ENCODE measurements at regions not wholly inside any gene's neighbourhood (a gene's known extent, or its start where the extent isn't known, plus 50 kb on each side); places are given as distances from the start of the nearest gene placed in this dataset.

- Mint-ChIP-seq H3K4me1 (no peaks in the 10 kb centered on the region), H3K4me3 (no peak overlapping the region), H3K36me3 (peaks cover 3% of the 10 kb centered on the region), H3K9me3 (peaks cover 6% of the 10 kb centered on the region), H3K27me3 (no peaks in the 10 kb centered on the region), H3K27ac (no peak overlapping the region)
- DNase-seq (ENCODE audit: low spot score in 2 of 2) (no peak), ATAC-seq (ENCODE audit: low read depth) (no peak)
Observed at GRCh38 chr6:165758441-165758840, 95.4 kb upstream of the PDE10A start.

- H3K4me1 Mint-ChIP-seq, result no peaks in the 10 kb centered on the region
- peaks cover 3% of the 10 kb centered on the region for H3K36me3 Mint-ChIP-seq
- no peak overlapping the region for H3K4me3 Mint-ChIP-seq
- ATAC-seq (ENCODE audit: low read depth) (no peak), DNase-seq (ENCODE audit: low spot score in 2 of 2) (no peak)
- H3K27ac Mint-ChIP-seq, result no peak overlapping the region
- H3K27me3 Mint-ChIP-seq, result no peaks in the 10 kb centered on the region
- H3K9me3 Mint-ChIP-seq, result peaks cover 5% of the 10 kb centered on the region
Observed at GRCh38 chr6:165755583-165755982, 92.5 kb upstream of the PDE10A start.

GRCh38 chr6:165753506-165753905 is 90.5 kb upstream of the PDE10A start:
- no peak overlapping the region for H3K4me3 Mint-ChIP-seq
- H3K27me3 Mint-ChIP-seq, result no peaks in the 10 kb centered on the region
- peaks cover 4% of the 10 kb centered on the region for H3K4me1 Mint-ChIP-seq
- H3K27ac Mint-ChIP-seq, result no peak overlapping the region
- DNase-seq (ENCODE audit: low spot score in 2 of 2) (no peak), ATAC-seq (ENCODE audit: low read depth) (no peak)
- peaks cover 7% of the 10 kb centered on the region for H3K36me3 Mint-ChIP-seq
- peaks cover 11% of the 10 kb centered on the region for H3K9me3 Mint-ChIP-seq

- Mint-ChIP-seq H3K36me3 (peaks cover 3% of the 10 kb centered on the region), H3K4me1 (peaks cover 4% of the 10 kb centered on the region), H3K27ac (no peak overlapping the region), H3K9me3 (peaks cover 8% of the 10 kb centered on the region), H3K27me3 (no peaks in the 10 kb centered on the region), H3K4me3 (no peak overlapping the region)
- ATAC-seq (ENCODE audit: low read depth), result no peak
- no peak for DNase-seq (ENCODE audit: low spot score in 2 of 2)
Observed at GRCh38 chr6:165752451-165752850, 89.4 kb upstream of the PDE10A start.

GRCh38 chr6:165751486-165751885 is 88.4 kb upstream of the PDE10A start:
- ATAC-seq (ENCODE audit: low read depth) (no peak), DNase-seq (ENCODE audit: low spot score in 2 of 2) (no peak)
- no peak overlapping the region for H3K27ac Mint-ChIP-seq
- H3K36me3 Mint-ChIP-seq, result peaks cover 3% of the 10 kb centered on the region
- no peaks in the 10 kb centered on the region for H3K27me3 Mint-ChIP-seq
- H3K9me3 Mint-ChIP-seq, result peaks cover 8% of the 10 kb centered on the region
- H3K4me3 Mint-ChIP-seq, result no peak overlapping the region
- peaks cover 4% of the 10 kb centered on the region for H3K4me1 Mint-ChIP-seq

GRCh38 chr6:165749163-165749562 is 86.1 kb upstream of the PDE10A start:
- DNase-seq (ENCODE audit: low spot score in 2 of 2) (no peak), ATAC-seq (ENCODE audit: low read depth) (no peak)
- Mint-ChIP-seq H3K9me3 (peaks cover 8% of the 10 kb centered on the region), H3K27ac (no peak overlapping the region), H3K4me1 (peaks cover 4% of the 10 kb centered on the region), H3K27me3 (no peaks in the 10 kb centered on the region), H3K36me3 (peaks cover 3% of the 10 kb centered on the region), H3K4me3 (no peak overlapping the region)

GRCh38 chr6:165748390-165748789 is 85.3 kb upstream of the PDE10A start:
- H3K4me1 Mint-ChIP-seq, result peaks cover 4% of the 10 kb centered on the region
- ATAC-seq (ENCODE audit: low read depth), result no peak

GRCh38 chr6:165747963-165748362 is 84.9 kb upstream of the PDE10A start:
- ATAC-seq (ENCODE audit: low read depth) (no peak), DNase-seq (ENCODE audit: low spot score in 2 of 2) (no peak)
- Mint-ChIP-seq H3K9me3 (peaks cover 8% of the 10 kb centered on the region), H3K36me3 (peaks cover 3% of the 10 kb centered on the region), H3K4me1 (peaks cover 4% of the 10 kb centered on the region), H3K27ac (no peak overlapping the region), H3K4me3 (no peak overlapping the region), H3K27me3 (peaks cover 2% of the 10 kb centered on the region)

More at GRCh38 chr6:165748390-165748789, 85.3 kb upstream of the PDE10A start:
- Mint-ChIP-seq H3K27me3 (peaks cover 2% of the 10 kb centered on the region), H3K27ac (no peak overlapping the region), H3K36me3 (peaks cover 3% of the 10 kb centered on the region), H3K9me3 (peaks cover 8% of the 10 kb centered on the region), H3K4me3 (no peak overlapping the region)
- DNase-seq (ENCODE audit: low spot score in 2 of 2), result no peak

GRCh38 chr6:165746331-165746730 is 83.3 kb upstream of the PDE10A start:
- Mint-ChIP-seq H3K4me3 (no peak overlapping the region), H3K9me3 (peaks cover 6% of the 10 kb centered on the region), H3K36me3 (peaks cover 3% of the 10 kb centered on the region), H3K4me1 (peaks cover 4% of the 10 kb centered on the region), H3K27ac (no peak overlapping the region), H3K27me3 (peaks cover 2% of the 10 kb centered on the region)
- ATAC-seq (ENCODE audit: low read depth) (no peak), DNase-seq (ENCODE audit: low spot score in 2 of 2) (no peak)

GRCh38 chr6:165745492-165745891 is 82.5 kb upstream of the PDE10A start:
- peaks cover 3% of the 10 kb centered on the region for H3K36me3 Mint-ChIP-seq
- ATAC-seq (ENCODE audit: low read depth), result no peak
- no peak overlapping the region for H3K4me3 Mint-ChIP-seq
- no peak for DNase-seq (ENCODE audit: low spot score in 2 of 2)
- H3K4me1 Mint-ChIP-seq, result peaks cover 4% of the 10 kb centered on the region
- H3K27ac Mint-ChIP-seq, result no peak overlapping the region
- peaks cover 8% of the 10 kb centered on the region for H3K9me3 Mint-ChIP-seq
- peaks cover 2% of the 10 kb centered on the region for H3K27me3 Mint-ChIP-seq

- H3K27ac Mint-ChIP-seq, result no peak overlapping the region
- H3K4me3 Mint-ChIP-seq, result no peak overlapping the region
- H3K4me1 Mint-ChIP-seq, result peaks cover 4% of the 10 kb centered on the region
- no peak for DNase-seq (ENCODE audit: low spot score in 2 of 2)
- ATAC-seq (ENCODE audit: low read depth), result no peak
- peaks cover 3% of the 10 kb centered on the region for H3K36me3 Mint-ChIP-seq
- peaks cover 6% of the 10 kb centered on the region for H3K9me3 Mint-ChIP-seq
- peaks cover 2% of the 10 kb centered on the region for H3K27me3 Mint-ChIP-seq
Observed at GRCh38 chr6:165744555-165745228, 81.7 kb upstream of the PDE10A start.

- Mint-ChIP-seq H3K27me3 (peaks cover 2% of the 10 kb centered on the region), H3K27ac (no peak overlapping the region), H3K4me3 (no peak overlapping the region), H3K4me1 (no peaks in the 10 kb centered on the region), H3K9me3 (peaks cover 2% of the 10 kb centered on the region), H3K36me3 (no peaks in the 10 kb centered on the region)
- DNase-seq (ENCODE audit: low spot score in 2 of 2) (no peak), ATAC-seq (ENCODE audit: low read depth) (no peak)
Observed at GRCh38 chr6:165743366-165743898, 80.4 kb upstream of the PDE10A start.

GRCh38 chr6:165742047-165742446 is 79.0 kb upstream of the PDE10A start:
- no peak for DNase-seq (ENCODE audit: low spot score in 2 of 2)
- peaks cover 2% of the 10 kb centered on the region for H3K27me3 Mint-ChIP-seq
- no peaks in the 10 kb centered on the region for H3K4me1 Mint-ChIP-seq
- no peak for ATAC-seq (ENCODE audit: low read depth)
- no peak overlapping the region for H3K4me3 Mint-ChIP-seq
- H3K9me3 Mint-ChIP-seq, result peaks cover 3% of the 10 kb centered on the region
- no peak overlapping the region for H3K27ac Mint-ChIP-seq
- H3K36me3 Mint-ChIP-seq, result no peaks in the 10 kb centered on the region

GRCh38 chr6:165737396-165737795 is 74.4 kb upstream of the PDE10A start:
- ATAC-seq (ENCODE audit: low read depth), result no peak

GRCh38 chr6:165735065-165735464 is 72.0 kb upstream of the PDE10A start:
- H3K4me3 Mint-ChIP-seq, result no peak overlapping the region
- H3K27ac Mint-ChIP-seq, result no peak overlapping the region
- no peaks in the 10 kb centered on the region for H3K36me3 Mint-ChIP-seq
- no peaks in the 10 kb centered on the region for H3K4me1 Mint-ChIP-seq
- H3K27me3 Mint-ChIP-seq, result peaks cover 5% of the 10 kb centered on the region
- H3K9me3 Mint-ChIP-seq, result peaks cover 11% of the 10 kb centered on the region
- ATAC-seq (ENCODE audit: low read depth), result no peak
- DNase-seq (ENCODE audit: low spot score in 2 of 2), result no peak

More at GRCh38 chr6:165737396-165737795, 74.4 kb upstream of the PDE10A start:
- Mint-ChIP-seq H3K4me3 (no peak overlapping the region), H3K27ac (no peak overlapping the region), H3K4me1 (no peaks in the 10 kb centered on the region), H3K9me3 (peaks cover 12% of the 10 kb centered on the region), H3K27me3 (peaks cover 5% of the 10 kb centered on the region), H3K36me3 (no peaks in the 10 kb centered on the region)
- DNase-seq (ENCODE audit: low spot score in 2 of 2), result no peak
